ENCODE measurements at regions not wholly inside any gene's neighbourhood (a gene's known extent, or its start where the extent isn't known, plus 50 kb on each side); places are given as distances from the start of the nearest gene placed in this dataset.

DNA sequence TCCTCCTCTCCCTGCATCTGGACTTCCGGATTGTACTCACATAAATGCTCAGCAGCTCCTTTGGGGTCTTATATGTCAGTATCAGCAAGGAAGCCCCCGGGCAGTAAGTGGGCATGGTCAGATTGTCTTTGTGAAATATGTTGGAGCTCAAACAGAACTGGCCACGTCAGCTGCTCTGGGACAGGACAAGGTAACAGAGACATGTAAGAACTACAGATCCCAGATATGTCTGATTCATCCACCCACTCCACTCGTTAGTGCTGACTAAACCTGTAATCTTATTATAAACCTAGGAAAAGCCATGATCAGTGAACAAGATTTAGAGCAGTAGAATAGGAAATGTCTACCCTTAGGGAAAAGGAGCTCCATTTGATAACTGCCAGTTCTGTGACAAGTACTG, 561.8 kb downstream of the CETN3 start:
- no peak for DNase-seq (ENCODE audit: low read depth)
- no peak overlapping the region for H3K4me3 ChIP-seq (replicated peaks; ENCODE audit: low read depth, low read length)
- TF ChIP-seq, protein P1, sequence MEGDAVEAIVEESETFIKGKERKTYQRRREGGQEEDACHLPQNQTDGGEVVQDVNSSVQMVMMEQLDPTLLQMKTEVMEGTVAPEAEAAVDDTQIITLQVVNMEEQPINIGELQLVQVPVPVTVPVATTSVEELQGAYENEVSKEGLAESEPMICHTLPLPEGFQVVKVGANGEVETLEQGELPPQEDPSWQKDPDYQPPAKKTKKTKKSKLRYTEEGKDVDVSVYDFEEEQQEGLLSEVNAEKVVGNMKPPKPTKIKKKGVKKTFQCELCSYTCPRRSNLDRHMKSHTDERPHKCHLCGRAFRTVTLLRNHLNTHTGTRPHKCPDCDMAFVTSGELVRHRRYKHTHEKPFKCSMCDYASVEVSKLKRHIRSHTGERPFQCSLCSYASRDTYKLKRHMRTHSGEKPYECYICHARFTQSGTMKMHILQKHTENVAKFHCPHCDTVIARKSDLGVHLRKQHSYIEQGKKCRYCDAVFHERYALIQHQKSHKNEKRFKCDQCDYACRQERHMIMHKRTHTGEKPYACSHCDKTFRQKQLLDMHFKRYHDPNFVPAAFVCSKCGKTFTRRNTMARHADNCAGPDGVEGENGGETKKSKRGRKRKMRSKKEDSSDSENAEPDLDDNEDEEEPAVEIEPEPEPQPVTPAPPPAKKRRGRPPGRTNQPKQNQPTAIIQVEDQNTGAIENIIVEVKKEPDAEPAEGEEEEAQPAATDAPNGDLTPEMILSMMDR (IDR thresholded peaks at IDR 0.05; ENCODE audit: low read length, missing control alignments), result no peak

DNA sequence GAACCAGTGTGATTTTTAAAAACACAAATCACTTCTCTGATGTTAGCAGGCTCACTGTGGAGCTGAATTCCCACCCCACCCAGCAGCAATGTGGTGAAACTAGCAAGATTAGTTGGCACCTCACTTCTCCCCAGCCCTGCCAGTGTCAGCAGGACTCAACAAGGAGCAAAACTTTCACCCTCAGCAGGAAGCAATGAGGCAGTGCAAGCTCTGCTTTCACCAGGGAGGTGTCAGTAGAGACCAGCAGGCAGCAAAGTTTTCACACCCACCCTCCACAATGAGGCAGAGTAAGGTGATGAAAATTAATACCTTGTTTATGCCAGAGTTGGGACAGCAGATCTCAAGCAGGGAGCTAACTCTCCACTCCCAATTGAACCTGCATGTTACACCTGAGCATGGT, 565.0 kb downstream of the CETN3 start:
- DNase-seq (ENCODE audit: low read depth), result no peak
- TF ChIP-seq, protein P1 (IDR thresholded peaks at IDR 0.05; ENCODE audit: low read length, missing control alignments), result no peak
- H3K4me3 ChIP-seq (replicated peaks; ENCODE audit: low read depth, low read length), result no peak overlapping the region

DNA sequence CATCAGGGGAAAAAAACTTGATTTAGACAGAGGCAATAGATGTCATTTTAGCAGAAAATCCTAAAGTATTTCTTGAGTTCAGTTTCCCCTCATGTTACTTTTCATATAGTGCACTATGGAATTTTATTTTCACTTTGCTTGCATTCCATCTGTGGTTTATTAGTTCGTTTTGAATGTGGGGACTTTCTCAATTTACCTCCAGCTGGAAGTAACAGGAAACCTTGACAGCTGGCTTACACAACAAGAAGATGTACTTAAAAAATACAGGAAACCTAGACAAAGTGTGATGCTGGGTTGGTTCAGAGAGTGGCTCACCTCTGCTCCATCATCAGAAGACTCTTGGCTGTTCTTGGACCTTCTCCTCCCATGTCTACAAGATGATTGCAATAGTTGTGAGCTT, 567.0 kb downstream of the CETN3 start:
- peak; percentile 36 for DNase-seq (ENCODE audit: low read depth)
- TF ChIP-seq, protein P1 (IDR thresholded peaks at IDR 0.05; ENCODE audit: low read length, missing control alignments), result no peak
- no peak overlapping the region for H3K4me3 ChIP-seq (replicated peaks; ENCODE audit: low read depth, low read length)

DNA sequence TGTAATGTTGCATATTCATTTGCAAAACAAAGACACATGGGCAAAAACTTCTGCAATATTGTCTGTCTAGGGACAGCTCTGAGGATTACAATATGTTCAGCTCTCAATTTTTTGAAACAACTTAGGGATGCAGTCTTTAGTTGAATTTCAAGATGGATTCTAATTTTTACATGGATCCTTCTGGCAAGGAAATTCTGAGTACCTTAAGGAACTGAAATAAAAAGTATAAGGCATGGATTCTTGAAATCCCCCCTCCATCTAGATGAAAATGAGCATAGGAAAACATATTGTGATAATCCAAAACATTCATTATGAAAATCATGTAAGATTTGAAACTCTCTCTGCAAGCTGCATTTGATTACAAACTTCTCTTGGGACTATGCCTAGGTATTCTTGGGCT, 568.6 kb downstream of the CETN3 start:
- DNase-seq (ENCODE audit: low read depth), result no peak
- H3K4me3 ChIP-seq (replicated peaks; ENCODE audit: low read depth, low read length), result no peak overlapping the region
- TF ChIP-seq, protein P1 (IDR thresholded peaks at IDR 0.05; ENCODE audit: low read length, missing control alignments), result no peak

DNA sequence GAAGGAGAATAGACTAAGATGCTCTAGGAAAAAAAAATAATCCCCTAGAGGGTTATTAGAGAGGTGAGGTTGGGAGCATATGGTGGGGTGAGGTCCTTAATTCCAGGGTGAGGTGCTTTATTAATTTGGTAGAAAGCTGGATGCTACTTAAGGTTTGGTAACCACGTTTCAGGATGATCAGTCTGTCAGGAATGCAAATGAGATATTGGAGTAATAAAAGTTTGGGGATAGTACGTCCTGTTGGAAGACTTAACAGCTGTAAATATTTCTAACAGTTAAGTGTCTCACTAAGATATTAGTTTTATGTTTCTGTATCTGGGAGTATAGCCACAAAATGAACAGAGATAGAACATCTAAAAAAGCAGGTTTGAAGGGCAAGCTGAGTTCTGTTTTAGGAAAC, 578.9 kb downstream of the CETN3 start:
- DNase-seq (ENCODE audit: low read depth), result no peak
- H3K4me3 ChIP-seq (replicated peaks; ENCODE audit: low read depth, low read length), result no peak overlapping the region
- TF ChIP-seq, protein P1 (IDR thresholded peaks at IDR 0.05; ENCODE audit: low read length, missing control alignments), result no peak

DNA sequence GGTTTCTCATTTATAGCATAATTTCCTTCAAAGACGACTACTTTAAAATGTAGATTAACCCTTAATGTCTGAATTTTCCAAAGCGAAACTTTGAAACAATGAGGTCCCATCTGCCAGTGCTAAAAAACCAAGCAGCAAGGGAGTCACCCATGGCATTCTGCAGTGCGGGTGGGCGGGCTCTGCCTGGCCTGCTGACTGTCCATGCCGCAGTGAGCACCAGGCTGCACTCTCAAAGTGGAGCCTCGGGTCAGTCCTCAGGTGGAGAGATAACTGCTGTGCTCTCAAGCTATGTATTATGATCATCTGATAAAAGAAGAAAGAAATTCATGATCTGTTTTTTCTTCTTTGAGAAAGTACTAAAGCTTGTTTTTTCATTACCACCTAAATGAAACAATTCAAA, 581.6 kb downstream of the CETN3 start:
- TF ChIP-seq, protein P1 (IDR thresholded peaks at IDR 0.05; ENCODE audit: low read length, missing control alignments), result no peak
- DNase-seq (ENCODE audit: low read depth), result no peak
- H3K4me3 ChIP-seq (replicated peaks; ENCODE audit: low read depth, low read length), result no peak overlapping the region

DNA sequence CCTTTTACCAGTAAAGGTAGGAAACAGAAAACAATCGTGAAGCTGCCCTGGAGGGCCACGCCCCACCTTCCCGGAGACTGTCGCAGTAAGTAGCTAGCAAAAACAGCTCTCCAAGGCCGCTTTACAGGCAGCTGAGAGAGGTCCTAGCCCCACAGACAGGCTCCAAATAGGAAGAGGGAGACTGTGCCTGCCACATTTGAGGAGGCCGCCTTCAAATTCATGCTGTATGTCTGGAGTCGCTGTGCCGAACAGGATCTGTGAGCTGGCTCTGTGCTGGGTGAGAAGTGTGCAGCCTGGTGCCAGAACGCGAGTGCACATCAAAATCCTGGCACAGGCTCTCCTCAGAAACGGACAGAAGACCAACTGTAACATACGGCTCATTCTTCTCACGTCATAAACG, 582.2 kb downstream of the CETN3 start:
- DNase-seq (ENCODE audit: low read depth), result no peak
- TF ChIP-seq, protein P1 (IDR thresholded peaks at IDR 0.05; ENCODE audit: low read length, missing control alignments), result no peak
- no peak overlapping the region for H3K4me3 ChIP-seq (replicated peaks; ENCODE audit: low read depth, low read length)

Data from fibroblast of pulmonary artery (primary cell).